Skin of body (tissue), 1 donor: ENCODE measurements at regions not wholly inside any gene's neighbourhood (a gene's known extent, or its start where the extent isn't known, plus 50 kb on each side); places are given as distances from the start of the nearest gene placed in this dataset.

Experiments used
- DNase-seq: peaks from one replicate; lab custom pipeline; 2025; lab: John Stamatoyannopoulos, UW

DNA sequence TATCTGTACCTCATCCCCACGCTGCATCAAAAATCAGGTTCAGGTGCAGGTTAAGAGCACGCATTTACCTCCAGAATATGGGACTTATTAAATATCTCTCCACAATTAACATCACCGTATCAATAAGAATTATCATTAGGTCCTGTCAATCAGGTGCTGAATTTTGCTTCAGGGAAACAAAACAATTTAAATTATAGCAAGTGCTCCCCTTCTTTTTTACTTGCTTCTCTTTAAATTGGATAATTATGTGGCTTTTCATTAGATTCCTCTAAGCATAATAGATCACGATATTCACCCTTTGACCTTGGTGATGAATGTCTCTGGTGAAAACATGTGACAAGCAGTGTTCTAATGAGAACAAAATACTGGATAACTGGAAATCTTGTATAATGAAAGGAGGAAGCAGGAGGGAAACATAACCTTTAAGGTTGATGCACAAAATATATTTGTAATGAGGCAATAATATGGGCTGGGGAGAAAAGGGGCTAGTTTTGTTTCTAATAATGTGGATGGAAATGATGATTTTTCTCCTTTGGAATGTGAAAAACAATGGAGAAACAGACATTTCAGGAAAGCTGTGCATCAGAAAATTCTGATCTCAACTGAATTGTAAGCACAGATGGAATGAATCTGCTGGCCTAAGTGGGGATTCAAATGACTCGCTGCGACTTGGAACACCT, 166.9 kb downstream of the SNX10 start:
- DNase-seq, result peak; percentile 26

DNA sequence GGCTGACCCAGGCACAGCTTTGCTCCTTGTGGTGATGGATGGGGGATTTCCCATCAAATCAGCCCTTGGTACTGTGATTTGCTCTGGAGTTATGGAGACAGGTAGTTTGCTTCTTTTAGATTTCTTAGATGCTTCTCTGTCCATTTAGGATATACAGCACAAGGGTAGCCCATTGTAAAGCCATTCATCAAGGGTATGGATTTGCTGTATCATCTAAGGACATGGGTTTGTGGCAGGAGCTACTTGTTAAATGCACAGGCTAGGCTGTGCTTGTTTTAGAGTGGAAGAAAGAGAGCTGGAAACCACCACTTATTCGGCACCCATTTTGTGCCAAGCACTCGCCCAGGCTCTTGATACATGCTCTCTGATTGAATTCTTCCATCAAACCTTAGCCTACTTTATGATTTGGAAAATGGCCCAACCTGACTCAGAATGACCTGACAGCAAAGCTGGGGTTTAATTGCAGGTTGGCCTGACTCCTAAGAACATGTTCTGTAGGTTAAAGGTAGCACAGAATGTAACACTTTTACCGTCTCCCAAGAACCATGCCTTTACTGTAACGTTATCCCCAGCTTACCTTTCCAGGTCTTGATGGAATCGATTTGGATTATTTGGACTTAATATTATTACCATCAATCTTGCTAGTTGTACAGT, 168.0 kb downstream of the SNX10 start:
- no peak for DNase-seq

DNA sequence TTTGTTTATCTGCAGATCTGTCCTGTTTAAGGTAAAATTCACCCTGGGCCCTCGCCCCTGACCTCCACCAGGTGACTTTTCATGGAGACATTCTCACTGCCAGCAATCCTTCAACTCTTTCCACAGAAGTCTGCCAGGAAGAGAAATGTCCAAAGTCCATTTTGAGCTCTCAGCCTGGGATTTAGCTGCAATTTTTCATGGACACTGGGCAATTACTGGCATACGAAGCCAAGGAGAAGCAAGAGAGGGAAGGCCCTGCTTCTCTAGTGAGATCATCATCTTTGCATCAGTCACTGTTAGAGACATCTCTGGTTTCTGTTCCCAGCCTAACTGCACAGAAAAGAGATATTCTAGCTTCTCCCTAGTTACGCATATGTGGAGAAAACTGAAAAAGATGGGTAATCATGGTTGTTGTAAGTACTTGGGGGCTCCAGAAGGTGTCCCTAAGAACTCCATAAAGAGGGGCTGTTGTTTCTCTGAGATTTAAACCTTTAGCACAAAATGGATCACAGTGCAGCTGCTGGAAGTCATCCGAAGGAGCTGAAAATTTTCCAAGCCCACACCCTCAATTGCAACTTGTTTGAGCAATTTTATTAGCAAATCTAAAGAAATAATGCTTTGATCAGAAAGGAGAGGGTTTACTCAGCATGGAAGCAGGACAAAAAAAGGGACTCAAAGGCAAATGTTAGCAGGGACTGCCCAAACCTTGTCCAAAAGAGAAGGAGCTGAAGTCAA, 168.9 kb downstream of the SNX10 start:
- peak; percentile 33 for DNase-seq

DNA sequence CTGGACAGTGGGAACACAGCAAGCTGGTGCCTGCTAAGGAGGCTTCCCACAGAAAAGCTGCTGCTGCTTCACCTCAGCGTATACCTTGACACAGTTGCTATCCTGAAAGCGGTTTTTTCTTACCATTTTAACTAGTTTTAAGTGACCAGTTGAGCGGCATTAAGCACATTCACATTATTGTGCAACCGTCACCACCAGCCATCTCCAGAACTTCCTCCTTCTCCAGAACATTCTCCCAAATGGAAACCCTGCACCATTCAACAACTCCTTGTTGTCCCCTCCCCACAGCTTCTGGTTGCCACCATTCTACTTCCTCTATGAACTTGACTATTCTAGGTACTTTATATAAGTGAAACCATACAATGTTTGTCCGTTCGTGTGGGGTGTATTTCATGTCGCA, 169.9 kb downstream of the SNX10 start:
- no peak for DNase-seq

DNA sequence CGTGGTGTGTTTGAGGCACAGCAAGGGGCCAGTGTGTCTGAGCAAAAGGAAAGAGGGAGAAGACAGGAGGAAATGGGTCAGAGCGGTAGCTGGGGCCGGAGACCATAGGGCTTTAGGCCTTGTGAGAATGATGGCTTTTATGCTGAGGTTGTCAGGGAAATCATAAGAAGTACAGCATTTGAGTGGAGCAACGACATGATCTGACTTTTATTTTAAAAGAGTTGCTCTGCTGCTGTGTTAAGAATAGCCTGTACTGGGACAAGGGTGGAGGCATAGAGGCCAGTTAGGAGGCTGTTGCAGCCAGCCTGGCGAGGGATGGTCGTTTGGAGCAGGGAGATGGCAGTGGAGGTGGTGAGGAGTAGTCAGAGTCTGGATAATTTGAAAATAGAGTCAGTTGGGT, 174.3 kb downstream of the SNX10 start:
- DNase-seq, result no peak

DNA sequence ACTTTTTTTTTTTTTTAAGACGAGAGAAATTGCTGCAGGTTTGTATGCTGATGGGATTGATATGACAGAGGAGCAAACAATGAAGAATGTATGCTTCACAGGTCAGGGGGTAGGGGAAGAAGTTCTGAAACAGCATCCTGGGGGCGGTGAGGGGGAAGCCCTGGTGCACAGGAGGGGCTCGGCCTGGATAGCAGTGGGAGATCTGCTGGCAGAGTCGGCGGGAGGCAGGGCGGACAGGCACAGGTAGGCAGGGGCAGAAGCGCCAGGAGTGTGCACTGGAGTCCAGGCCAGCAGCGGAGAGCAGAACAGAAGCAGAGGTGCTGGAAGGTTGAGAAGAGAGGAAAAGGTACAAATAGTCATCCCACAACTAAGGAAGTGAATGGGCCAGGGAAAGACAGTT, 175.4 kb downstream of the SNX10 start:
- no peak for DNase-seq

DNA sequence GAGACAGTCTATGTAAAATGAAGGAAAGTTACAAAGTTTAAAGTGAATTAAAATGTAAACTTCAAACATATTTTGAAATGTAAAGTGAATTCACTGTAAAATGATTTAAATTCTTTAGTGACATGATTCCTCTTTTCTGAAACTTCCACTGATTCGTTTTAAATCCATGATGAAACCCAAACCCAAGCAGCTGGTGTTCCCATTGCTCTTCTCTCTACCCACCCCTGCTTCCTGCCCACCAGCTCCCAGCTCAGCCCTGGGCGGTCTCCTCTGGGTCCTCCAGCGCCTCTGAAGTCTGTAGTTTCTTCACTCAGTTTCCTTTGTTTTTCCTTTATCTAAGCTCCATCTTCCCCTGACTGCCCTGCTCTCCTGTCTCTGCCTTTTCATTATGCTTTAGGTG, 175.9 kb downstream of the SNX10 start:
- no peak for DNase-seq

DNA sequence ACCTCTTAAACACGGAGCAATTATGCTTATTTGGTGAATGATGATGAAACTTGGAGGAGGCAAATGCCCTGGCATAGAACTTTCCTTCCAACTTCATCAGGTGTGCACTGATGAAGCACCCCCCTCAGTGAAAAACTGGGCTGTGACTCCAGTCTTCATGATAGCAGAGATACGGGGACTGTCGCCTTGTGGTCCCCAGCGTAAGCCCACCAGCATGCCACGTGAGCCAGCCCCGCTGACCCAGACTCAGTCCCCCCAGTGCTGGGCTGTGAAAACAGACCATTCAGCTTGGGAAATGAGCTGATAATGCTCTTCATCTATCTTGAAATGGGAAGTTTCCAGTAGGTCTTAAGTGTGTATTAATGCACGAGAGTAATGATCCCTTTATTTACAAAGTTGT, 177.0 kb downstream of the SNX10 start:
- no peak for DNase-seq

DNA sequence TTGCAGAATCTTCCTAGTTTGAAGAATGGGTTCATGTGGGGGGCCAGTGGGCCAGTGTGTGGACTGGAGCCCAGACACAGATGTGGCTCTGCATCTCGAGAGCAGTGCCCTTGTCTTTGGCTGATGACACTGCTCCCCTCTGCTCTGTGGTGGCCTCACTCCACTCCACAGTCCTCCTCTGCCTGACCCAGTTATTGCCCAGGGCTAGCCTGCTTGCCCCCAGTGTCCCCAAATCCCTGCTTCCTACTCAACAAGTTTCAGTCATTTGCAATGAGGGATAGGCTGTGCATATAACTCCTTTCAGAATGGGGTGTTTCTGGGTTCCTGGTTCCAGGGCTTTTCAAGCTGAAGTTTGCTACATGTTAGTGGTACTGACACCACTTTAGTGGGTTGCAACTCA, 177.5 kb downstream of the SNX10 start:
- no peak for DNase-seq

DNA sequence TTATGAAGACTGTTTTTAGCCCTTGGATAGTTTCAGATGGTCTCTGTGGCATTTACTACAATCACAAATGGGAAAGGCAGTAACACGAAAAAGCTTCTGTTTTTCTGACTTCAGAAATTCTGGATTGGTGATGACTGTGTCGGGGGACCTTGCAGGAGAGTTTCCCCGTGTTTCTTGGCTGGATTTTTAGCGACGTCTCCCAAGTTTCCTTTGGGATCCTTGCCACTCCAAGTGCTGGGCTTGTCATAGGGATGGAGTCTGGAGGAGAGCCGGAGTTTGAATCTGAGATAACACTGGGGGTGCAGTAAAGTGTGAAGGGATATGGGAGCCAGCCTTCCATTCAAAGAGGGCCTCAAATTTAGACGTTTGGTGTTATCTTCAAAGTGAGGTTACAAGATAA, 179.0 kb downstream of the SNX10 start:
- DNase-seq, result no peak

DNA sequence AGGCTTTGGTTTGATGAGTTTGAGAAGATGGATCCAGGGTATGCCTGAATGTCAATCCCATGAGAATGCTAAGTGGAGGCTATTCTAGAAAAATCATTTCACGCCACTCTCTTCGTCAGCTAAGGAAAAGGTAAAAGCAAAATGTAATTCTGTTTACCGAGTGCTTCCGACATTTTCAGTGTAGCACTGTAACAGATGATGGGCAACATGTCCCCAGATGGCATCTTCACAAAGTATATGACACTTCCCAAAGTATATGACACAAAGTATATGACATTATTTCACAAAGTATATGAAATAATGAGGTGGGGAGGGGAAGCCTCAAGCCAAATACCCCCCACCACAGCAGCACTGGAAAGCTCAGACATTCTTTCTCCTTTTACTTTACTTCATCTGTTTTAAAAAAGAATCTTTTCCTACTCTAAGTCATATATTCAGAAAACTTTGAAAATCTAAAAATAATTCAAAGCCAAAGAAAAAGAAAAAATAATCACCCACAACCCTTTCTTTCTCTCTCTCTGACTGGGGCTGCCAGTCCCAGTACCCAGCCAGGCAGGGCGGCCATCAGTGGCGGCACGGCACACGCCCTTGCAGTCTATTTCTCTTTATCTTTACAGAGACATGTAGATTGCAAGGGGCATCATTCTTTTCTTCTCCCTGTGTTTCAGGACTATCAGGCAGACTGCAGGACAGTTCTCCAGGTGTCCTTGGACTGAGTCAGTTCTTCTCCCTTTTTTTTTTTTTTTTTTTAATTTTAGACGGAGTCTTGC, 179.8 kb downstream of the SNX10 start:
- DNase-seq, result no peak

DNA sequence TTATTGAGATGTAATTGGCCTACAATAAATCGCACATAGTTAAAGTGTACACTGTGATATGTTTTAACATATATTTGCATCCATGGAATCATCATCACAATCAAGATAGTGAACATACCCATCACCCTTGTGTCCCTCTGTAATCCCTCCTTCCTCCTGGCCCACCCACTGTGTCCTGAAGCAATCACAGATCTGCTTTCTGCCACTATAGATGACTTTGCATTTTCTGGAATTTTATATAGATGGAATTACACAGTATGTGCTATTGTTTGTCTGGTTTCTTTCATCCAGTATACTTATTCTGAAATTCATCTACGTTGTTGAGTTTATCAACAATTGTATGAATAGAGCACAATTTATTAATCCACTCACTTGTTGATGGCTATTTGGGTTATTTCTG, 181.3 kb downstream of the SNX10 start:
- DNase-seq, result no peak

DNA sequence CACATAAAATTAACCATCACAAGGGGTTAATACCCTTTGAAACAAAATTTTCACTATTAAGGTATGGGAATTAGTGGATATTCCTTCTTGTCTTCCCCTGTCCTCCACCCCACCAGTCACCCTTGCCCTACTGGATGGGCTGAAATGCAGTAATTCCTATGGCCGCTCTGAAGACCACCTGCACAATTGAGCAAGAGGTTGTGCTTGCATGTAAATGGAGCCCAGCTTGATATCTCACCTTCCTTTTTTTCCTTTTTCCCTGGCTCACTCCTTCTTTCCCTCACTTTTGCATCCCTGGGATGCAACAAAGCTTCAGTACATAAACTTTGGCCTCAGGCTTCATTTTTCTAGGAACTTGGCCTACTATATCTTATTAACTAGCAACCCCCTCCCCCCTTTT, 184.6 kb downstream of the SNX10 start:
- no peak for DNase-seq

DNA sequence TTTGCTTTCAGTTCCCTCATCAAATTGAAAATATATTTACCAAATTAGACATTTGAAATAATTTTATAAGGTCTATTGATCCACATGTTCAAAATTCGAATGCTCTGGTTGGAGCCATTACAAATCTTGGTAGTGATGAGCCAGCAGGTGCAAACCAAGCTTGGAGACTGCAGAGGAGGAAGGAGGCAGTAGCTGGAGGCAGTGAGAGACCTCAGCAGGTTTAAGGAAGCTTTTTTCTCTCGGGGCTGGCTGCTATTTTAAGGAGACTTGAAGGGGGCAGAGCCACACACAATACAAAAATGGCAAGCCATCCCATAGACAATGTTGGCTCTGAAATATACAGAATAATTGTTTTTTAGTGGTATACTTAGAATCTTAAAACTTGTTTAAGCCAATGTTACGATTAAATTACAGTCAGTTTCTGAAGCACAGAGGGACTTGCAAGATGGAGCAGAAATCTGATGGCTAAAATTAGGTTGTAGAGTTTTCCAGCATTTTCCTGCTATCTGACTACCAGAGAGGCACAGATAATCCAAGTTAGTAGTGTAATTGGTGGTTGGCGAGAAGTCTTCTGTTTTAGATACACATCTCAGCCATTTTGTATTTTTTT, 185.8 kb downstream of the SNX10 start:
- DNase-seq, result no peak

DNA sequence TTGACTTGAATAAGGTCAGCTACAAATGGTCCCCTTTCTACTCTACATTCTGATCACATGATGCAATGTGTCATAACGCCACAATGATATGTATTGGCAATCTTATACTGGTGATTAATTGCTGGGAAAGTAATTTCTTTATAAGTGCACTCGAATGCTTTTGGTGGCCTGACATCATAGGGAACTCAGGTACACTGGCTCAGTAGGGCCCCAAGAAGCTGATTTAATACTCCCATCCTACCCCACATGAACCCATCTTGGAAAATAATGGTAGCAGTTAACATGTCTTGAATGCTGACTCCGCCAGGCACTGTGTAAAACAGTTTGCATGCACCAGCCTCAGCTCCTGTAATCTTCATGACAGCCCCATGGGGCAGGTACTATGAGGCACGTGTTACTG, 186.9 kb downstream of the SNX10 start:
- DNase-seq, result no peak

DNA sequence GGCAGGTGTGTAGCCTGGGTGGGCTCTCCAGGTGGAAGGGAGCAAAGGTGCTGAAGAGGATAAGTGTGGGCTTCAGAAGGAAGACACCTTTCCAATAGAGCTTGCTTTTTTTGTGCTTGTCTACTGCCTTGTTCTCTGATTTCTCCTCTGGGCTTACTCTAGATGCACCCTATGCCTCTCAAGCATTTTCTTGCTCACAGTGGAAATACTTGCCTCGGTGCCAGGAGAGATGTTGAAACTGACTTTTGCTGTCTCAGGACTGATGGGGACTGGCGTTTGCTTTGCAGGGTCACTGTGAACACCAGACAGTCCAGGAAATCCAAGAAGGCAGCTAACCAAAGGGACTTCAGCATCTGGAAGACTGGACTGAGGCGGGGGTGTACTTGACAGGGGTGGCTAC, 187.9 kb downstream of the SNX10 start:
- DNase-seq, result no peak

DNA sequence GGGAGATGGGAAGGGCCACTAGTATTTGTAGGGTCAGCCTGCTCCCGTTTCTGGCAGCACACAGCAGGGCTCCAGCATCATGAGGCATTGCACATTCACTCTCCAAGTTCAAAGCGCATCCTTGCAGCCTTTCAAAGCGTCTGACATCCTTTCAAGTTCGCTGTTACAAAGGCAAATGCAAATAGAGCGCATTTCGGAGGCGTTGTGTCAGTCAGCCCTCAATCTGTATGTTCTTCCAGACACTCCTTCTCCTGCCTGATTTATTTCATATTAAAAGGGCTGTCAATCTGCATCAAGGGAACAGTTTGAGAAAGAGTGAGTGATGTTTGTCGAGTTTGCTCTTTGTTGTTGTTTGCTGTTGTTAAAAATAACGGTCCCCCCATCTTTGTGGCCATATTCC, 188.5 kb downstream of the SNX10 start:
- DNase-seq, result no peak

DNA sequence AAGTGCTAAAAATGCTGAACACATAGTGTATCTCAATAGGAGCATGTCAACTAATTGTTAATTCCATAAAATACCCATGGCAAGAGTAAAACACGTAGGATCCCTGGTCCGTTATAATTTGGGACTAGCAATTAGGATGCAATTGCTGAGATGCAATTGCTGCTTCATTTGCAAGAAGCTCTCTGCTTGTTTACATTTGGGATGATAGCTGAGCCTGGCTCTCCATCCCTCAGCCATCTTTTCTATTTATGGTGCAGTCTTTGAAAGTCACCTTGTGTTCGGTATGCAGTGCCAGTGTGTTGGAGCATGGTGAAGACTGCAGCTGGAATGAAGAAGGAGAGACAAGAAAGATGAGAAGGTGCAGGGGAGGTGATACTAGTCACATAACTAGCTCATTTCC, 191.3 kb downstream of the SNX10 start:
- DNase-seq, result no peak

DNA sequence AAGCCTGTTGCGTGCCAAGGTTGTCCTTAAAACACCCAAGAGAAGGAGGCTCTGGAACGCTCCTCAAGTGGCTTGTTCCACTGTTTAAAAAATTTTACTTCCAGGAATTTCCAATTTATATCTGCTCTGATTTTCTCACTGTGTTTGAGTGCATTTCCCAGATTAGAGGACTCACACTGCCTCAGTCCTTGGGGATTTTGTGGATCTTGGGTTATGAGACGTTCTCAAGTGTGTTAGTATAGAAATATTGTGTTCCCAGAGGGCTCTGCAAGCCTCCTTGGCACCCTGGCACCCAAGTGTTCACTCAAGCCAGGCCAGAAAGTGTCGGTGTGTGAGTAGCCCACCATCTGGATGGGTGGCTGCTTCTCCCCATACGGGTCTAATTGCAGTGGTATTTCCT, 192.2 kb downstream of the SNX10 start:
- DNase-seq, result no peak

DNA sequence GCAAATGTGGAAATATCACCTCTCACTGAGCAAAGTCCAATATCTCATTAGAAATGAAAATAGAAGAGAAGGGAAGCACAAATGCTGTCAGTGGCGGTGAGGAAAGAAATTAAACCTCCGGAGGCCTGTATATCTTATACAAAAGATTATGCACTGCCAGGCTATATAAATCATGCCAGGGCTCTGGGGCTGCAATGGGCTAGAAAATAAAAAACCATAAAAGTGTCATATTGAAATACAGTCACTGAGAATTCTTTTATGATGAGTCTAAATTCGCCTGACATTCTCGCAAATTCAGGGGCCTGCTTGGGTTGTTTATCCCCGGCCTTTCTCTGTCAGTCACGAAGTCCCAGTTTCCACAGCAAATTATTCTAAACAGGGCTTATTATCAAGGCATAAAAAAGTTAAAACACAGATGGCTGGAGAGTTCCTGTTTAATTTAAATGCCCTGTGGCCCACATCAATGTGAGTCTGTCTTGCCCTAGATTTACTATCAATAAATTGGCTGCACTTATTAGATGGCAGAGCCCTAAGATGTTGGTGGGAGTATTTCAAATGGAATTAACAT, 193.8 kb downstream of the SNX10 start:
- DNase-seq, result peak; percentile 60

DNA sequence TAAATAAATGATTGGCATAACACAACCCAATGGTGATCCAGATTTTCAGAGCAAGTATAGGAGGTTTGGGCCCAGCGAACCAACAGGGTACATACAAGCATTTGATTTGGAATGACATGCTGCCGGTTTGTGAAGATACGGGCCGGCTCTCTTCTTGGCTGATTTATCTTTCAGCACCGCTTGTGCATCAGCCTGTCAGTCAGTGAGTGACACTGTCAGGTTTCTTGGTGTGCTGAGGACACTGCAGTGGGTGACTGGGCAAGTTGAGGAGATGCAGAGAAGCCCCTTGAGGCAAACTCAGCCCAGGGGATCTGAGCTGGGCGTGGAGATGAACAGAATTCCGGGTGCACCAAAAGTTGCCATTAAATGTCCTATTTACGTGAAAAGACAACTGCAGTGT, 194.5 kb downstream of the SNX10 start:
- no peak for DNase-seq
